ENCODE measurements at regions not wholly inside any gene's neighbourhood (a gene's known extent, or its start where the extent isn't known, plus 50 kb on each side); places are given as distances from the start of the nearest gene placed in this dataset.

GRCh38 chr1:84759756-84760155, 69.5 kb upstream of the SSX2IP start:
- no peak for DNase-seq

- peak; percentile 29 for DNase-seq
These were observed 68.8 kb upstream of the SSX2IP start for GRCh38 chr1:84758968-84759491.

GRCh38 chr1:84758476-84758875, 68.2 kb upstream of the SSX2IP start:
- no peak for DNase-seq

- no peak for DNase-seq
These were observed 67.0 kb upstream of the SSX2IP start for GRCh38 chr1:84757301-84757700.

GRCh38 chr1:84756455-84757082, 66.3 kb upstream of the SSX2IP start:
- DNase-seq = no peak

GRCh38 chr1:84756001-84756400, 65.7 kb upstream of the SSX2IP start:
- no peak for DNase-seq

GRCh38 chr1:84755216-84755615, 65.0 kb upstream of the SSX2IP start:
- DNase-seq = no peak

GRCh38 chr1:84754386-84754703, 64.1 kb upstream of the SSX2IP start:
- no peak for DNase-seq

- DNase-seq = peak; percentile 69
These were observed 63.5 kb upstream of the SSX2IP start for GRCh38 chr1:84753516-84754385.

GRCh38 chr1:84750110-84750730, 60.0 kb upstream of the SSX2IP start:
- DNase-seq = no peak

- DNase-seq = no peak
These were observed 59.2 kb upstream of the SSX2IP start for GRCh38 chr1:84749427-84749826.

GRCh38 chr1:84748364-84748763, 58.1 kb upstream of the SSX2IP start:
- no peak for DNase-seq

GRCh38 chr1:84745857-84746256, 55.6 kb upstream of the SSX2IP start:
- DNase-seq = no peak

GRCh38 chr1:84743896-84744295, 53.6 kb upstream of the SSX2IP start:
- no peak for DNase-seq

- no peak for DNase-seq
These were observed 52.4 kb upstream of the SSX2IP start for GRCh38 chr1:84742653-84743052.

GRCh38 chr1:84740050-84740714, 49.9 kb upstream of the SSX2IP start:
- no peak for DNase-seq

Measured in NCI-H1092 treated with DMSO at 0.1 percent for 48 hours (cell line).